GM13977 (cell line): ENCODE measurements at regions not wholly inside any gene's neighbourhood (a gene's known extent, or its start where the extent isn't known, plus 50 kb on each side); places are given as distances from the start of the nearest gene placed in this dataset.

Experiments used
- DNase-seq: peaks from one replicate; pipeline ENCODE4 v3.0.0; 2012; ENCODE audit warnings: low spot score
- in situ Hi-C: fragments of 300-500 bp; cut with MboI; formaldehyde crosslinking; loops from one replicate; pipeline ENCODE4 v1.12.0; 2022; ENCODE audit warnings: low sequenced_read_pairs, low pct_unique_long_range_greater_than_20kb, mixed read lengths, inconsistent platforms; ENCODE audit not compliant: unreplicated experiment
- TF ChIP-seq, protein P1 (sequence below): IDR thresholded peaks from 2 replicates; pipeline ENCODE4 v1.5.1; 2012; ENCODE audit warnings: mild to moderate bottlenecking, control low read depth; ENCODE audit not compliant: insufficient read depth; ENCODE audit errors: extremely low read depth, missing control alignments

DNA sequence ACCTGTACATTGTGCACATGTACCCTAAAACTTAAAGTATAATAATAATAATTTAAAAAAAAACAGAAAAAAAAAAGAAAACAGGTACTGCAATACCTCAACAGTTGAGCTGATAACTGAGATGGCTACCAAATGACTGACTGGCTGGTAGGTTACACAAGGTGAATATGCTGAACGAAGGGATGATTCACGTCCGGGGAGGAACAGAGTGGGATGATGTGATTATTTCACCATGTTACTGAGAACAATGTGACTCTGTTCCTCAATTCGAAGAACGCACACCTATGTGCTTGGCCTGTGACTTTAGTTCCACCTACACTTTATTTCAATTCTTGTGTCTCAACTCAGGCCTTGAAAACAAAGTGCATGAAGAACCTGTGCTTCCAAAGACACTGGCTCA lies 111.7 kb downstream of the CXXC4 start:
- DNase-seq, result no peak
- in situ Hi-C loops, result no loop called here
- TF ChIP-seq, protein P1, sequence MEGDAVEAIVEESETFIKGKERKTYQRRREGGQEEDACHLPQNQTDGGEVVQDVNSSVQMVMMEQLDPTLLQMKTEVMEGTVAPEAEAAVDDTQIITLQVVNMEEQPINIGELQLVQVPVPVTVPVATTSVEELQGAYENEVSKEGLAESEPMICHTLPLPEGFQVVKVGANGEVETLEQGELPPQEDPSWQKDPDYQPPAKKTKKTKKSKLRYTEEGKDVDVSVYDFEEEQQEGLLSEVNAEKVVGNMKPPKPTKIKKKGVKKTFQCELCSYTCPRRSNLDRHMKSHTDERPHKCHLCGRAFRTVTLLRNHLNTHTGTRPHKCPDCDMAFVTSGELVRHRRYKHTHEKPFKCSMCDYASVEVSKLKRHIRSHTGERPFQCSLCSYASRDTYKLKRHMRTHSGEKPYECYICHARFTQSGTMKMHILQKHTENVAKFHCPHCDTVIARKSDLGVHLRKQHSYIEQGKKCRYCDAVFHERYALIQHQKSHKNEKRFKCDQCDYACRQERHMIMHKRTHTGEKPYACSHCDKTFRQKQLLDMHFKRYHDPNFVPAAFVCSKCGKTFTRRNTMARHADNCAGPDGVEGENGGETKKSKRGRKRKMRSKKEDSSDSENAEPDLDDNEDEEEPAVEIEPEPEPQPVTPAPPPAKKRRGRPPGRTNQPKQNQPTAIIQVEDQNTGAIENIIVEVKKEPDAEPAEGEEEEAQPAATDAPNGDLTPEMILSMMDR, result no peak

DNA sequence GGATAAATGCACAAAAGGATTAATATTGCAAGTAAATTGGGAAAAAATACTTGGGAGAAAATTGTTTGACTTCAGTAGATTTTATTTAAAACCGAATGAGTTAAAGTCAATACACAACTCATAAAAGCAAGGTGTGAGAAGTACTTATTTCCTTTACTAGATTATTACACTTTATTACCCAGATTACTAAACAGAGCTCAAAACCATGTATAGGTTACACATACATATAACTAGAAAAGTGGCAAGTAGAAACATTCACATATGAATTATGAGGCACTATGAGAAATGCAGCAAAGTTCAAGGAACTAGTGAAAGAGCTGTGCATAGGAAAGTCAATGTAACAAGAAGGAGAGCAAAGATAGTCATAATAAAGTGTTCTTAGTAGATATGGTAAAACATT lies 113.0 kb downstream of the CXXC4 start:
- DNase-seq, result no peak
- in situ Hi-C loops, result no loop called here
- TF ChIP-seq, protein P1, result no peak

DNA sequence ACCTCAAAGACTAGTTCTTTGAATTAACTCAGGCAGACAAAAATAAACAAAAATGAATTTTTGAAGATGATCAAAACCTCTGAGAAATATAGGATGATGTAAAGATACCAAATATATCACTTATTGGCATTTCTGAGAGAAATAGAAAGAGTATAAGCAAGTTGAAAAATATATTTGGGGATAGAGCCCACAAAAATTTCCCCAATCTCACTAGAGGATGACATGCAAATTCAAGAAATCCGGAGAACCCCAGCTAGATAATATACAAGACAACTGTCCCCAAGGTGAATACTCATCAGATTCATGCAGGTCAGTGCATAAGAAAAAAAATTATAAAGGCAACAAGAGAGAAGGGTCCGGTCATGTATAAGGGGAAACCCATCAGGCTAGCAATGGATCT lies 129.1 kb downstream of the CXXC4 start:
- in situ Hi-C loops, result no loop called here
- TF ChIP-seq, protein P1, result no peak
- no peak for DNase-seq

DNA sequence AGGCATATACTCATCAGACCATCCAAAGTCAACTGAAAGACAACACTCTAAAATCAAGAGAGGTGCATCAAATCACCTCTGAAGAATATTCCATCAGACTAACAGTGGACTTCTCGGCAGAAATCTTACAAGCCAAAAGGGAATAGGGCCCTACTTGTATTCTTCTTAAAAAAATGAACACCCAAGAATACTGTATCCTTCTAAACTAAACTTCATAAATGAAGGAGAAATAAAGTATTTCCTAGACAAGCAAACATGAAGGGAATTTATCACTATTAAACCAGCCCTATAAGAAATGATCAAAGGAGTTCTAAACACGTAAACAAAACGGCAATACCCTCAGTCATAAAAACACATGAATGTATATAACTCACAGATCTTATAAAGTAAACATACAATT lies 141.2 kb downstream of the CXXC4 start:
- DNase-seq, result no peak
- in situ Hi-C loops, result no loop called here
- TF ChIP-seq, protein P1, result no peak

DNA sequence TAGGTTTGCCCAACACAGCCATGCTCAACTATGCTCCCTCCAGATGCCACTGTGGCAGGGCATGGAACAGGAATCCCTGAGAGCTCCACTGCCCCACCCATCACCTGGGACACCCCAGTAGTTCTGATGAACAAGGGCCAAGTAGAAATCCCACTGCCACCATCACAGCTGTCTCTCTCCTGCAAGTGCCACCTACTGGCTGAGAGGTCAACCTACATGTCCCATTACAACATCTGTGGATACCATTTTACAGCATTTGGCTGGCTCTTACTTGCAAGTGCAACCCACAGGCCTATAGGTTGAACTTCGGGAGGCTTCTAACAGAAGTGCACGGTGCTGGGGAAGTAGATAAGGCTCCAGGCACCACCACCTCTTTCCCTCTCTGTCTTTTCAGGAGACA lies 142.5 kb downstream of the CXXC4 start:
- in situ Hi-C loops, result no loop called here
- TF ChIP-seq, protein P1, result peak; percentile 28
- no peak for DNase-seq

DNA sequence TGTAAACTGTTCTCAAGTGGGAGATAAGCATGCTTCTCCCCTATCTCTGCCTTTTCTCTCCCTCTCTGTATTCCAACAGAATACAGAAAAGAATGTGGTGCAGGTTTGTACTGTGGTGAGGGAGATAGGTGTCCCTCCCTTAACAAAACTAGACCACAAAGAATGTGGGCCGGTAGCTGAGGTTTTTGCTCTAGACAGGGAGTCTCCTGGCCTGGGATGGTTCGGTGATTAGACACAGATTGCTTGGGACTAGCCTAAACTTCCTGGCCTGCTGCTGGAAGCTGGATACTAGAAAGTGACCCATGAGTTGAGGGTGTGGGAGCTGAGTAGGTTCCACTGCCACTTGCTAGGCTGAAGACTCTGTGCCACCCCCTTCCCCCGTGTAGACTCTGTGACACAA lies 143.0 kb downstream of the CXXC4 start:
- TF ChIP-seq, protein P1, result no peak
- in situ Hi-C loops, result no loop called here
- no peak for DNase-seq

DNA sequence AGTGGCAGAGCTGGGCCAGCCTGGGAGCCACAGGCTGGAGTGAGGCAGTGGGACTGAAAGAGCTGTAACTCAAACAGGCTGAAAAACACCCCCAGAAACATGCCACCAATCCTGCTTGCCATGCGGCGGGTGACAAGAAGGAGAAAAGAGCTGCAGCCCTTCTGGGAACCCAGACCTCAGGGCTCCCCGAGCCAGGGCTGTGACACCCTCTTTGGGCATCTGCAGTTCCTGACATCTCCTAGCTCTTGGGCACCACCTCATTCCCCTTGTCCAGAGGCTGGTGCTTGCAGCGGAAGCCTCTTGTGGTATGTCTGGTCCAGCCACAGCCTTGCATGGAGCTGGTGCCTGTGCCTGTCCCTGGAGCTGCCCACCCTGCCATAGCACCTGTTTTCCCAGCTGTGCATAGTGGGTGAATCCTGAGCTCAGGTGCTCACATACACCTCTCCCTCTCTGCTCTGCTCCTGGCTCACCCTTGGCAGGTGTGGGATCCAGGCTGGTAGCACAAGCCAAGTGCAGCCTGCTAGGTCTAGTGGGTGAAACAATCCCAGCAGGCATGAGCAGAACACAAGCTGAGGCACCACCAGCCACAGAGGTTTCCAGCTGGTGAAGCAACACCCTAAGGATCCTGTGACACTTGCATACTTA lies 149.0 kb downstream of the CXXC4 start:
- DNase-seq, result no peak
- TF ChIP-seq, protein P1, result no peak
- in situ Hi-C loops, result no loop called here
